Endothelial cell of umbilical vein (primary cell): ENCODE measurements at regions not wholly inside any gene's neighbourhood (a gene's known extent, or its start where the extent isn't known, plus 50 kb on each side); places are given as distances from the start of the nearest gene placed in this dataset.

Experiments
- BruUV-seq: library from RNA; stranded (reverse); fragments of 400-500 nt; replicated peaks from 2 replicates; lab custom pipeline; 2021; lab: Mats Ljungman, UMichigan
- CTCF ChIA-PET: fragments of 300-600, 350-600 bp; sonication (Branson Sonifier 250); formaldehyde crosslinking; loops from one replicate; lab custom pipeline; 2021; ENCODE audit warnings: antibody characterized with exemption, inconsistent platforms; lab: Charles Lee
- POLR2A ChIA-PET: fragments of 300-600, 350-600 bp; sonication (Branson Sonifier 250); formaldehyde crosslinking; loops from one replicate; lab custom pipeline; 2021; ENCODE audit warnings: antibody characterized with exemption, inconsistent platforms; lab: Charles Lee
- DNase-seq: peaks from one replicate; pipeline ENCODE4 v3.0.0-alpha.2; 2011; ENCODE audit warnings: low read depth, low spot score
- FAIRE-seq: peaks from 2 replicates; lab custom pipeline; 2011; peaks lifted over from hg19 to GRCh38; lab: Jason Lieb, UNC
- H2AFZ ChIP-seq: 2 replicates; pipeline ENCODE4 v1.6.0; 2012; ENCODE audit warnings: low read depth, low read length, control low read depth, inconsistent platforms
- H3K27ac ChIP-seq: 2 replicates; pipeline ENCODE4 v1.5.1; 2011; ENCODE audit warnings: low read depth, mild to moderate bottlenecking, control low read depth, low read length, moderate library complexity; ENCODE audit not compliant: insufficient read depth
- H3K27me3 ChIP-seq, 2 experiments: 2 replicates each; pipeline versions ENCODE4 v1.6.0 to v1.6.1; 2011; ENCODE audit warnings: low read length in 2 of 2, mixed read lengths in 1 of 2; ENCODE audit not compliant: control insufficient read depth in 2 of 2, insufficient read depth in 2 of 2
- H3K36me3 ChIP-seq, 2 experiments: 2 replicates in 1 of 2; 3 replicates in 1 of 2; pipeline ENCODE4 v1.5.1; 2011; ENCODE audit warnings: low read length in 2 of 2, mild to moderate bottlenecking in 1 of 2, moderate library complexity in 1 of 2; ENCODE audit not compliant: control insufficient read depth in 2 of 2, insufficient read depth in 2 of 2; ENCODE audit errors: extremely low read depth in 1 of 2
- H3K4me1 ChIP-seq: 3 replicates; pipeline ENCODE4 v1.5.1; 2011; ENCODE audit warnings: mild to moderate bottlenecking, low read length; ENCODE audit not compliant: control insufficient read depth, insufficient read depth; ENCODE audit errors: extremely low read depth
- H3K4me2 ChIP-seq: 2 replicates; pipeline ENCODE4 v1.6.1; 2011; ENCODE audit warnings: low read length, control low read depth, mixed read lengths; ENCODE audit not compliant: insufficient read depth
- H3K4me3 ChIP-seq, 3 experiments: fragments of 200-600 bp in 1 of 3; sonication (generic), shearing (Covaris generic) in 1 of 3; replicated peaks in 1 of 3; 2 replicates each; pipeline ENCODE4 v1.5.1; 2011 to 2016; ENCODE audit warnings: control low read depth in 3 of 3, low read length in 3 of 3, mild to moderate bottlenecking in 2 of 3, inconsistent platforms in 1 of 3, low read depth in 1 of 3, moderate library complexity in 1 of 3; ENCODE audit not compliant: insufficient read depth in 1 of 3
- H3K79me2 ChIP-seq: 2 replicates; pipeline ENCODE4 v1.6.0; 2012; ENCODE audit warnings: low read length, inconsistent platforms; ENCODE audit not compliant: control insufficient read depth, insufficient read depth
- H3K9ac ChIP-seq: replicated peaks from 2 replicates; pipeline ENCODE3; 2011; ENCODE audit warnings: low read length, control low read depth; ENCODE audit not compliant: insufficient read depth; ENCODE audit errors: extremely low read depth
- H3K9me1 ChIP-seq: replicated peaks from 3 replicates; pipeline ENCODE4 v1.6.0; 2011; ENCODE audit warnings: mild to moderate bottlenecking, low read length; ENCODE audit not compliant: control insufficient read depth, insufficient read depth; ENCODE audit errors: extremely low read depth
- H3K9me3 ChIP-seq: replicated peaks from 2 replicates; pipeline ENCODE4 v1.5.1; 2012; ENCODE audit warnings: low read length, inconsistent platforms; ENCODE audit not compliant: control insufficient read depth, insufficient read depth
- H4K20me1 ChIP-seq: replicated peaks from 2 replicates; pipeline ENCODE3; 2011; ENCODE audit warnings: mild to moderate bottlenecking, low read length; ENCODE audit not compliant: control insufficient read depth, insufficient read depth; ENCODE audit errors: extremely low read depth
- CTCF ChIP-seq, 2 donors: IDR thresholded peaks; 1 replicate in 1 of 2; 2 replicates in 1 of 2; pipeline ENCODE4 v1.5.1; 2011; ENCODE audit warnings: low read length in 2 of 2, mild to moderate bottlenecking in 2 of 2, moderate library complexity in 2 of 2, control low read depth in 1 of 2, inconsistent platforms in 1 of 2, low read depth in 1 of 2; ENCODE audit not compliant: insufficient read depth in 1 of 2; ENCODE audit errors: extremely low read depth in 1 of 2
- EZH2 ChIP-seq: IDR thresholded peaks from 2 replicates; pipeline ENCODE4 v1.6.1; 2012; ENCODE audit warnings: borderline replicate concordance, low read depth, mild to moderate bottlenecking, moderate library complexity, low read length, inconsistent platforms; ENCODE audit not compliant: severe bottlenecking
- FOS ChIP-seq: IDR thresholded peaks from 2 replicates; pipeline ENCODE4 v1.6.1; 2011; ENCODE audit warnings: mild to moderate bottlenecking, low read length, moderate library complexity, borderline replicate concordance; ENCODE audit not compliant: insufficient read depth
- GATA2 ChIP-seq: IDR thresholded peaks from 2 replicates; pipeline ENCODE4 v1.7.0; 2011; ENCODE audit warnings: low read depth, mild to moderate bottlenecking, moderate library complexity, mixed read lengths, low read length; ENCODE audit not compliant: insufficient read length, insufficient read depth
- JUN ChIP-seq: IDR thresholded peaks from 2 replicates; pipeline ENCODE4 v1.6.1; 2011; ENCODE audit warnings: borderline replicate concordance, low read depth; ENCODE audit not compliant: insufficient read length, insufficient read depth
- MAX ChIP-seq: IDR thresholded peaks from 2 replicates; pipeline ENCODE4 v1.6.1; 2011; ENCODE audit not compliant: insufficient read depth, insufficient read length
- MYC ChIP-seq: IDR thresholded peaks from one replicate; pipeline ENCODE4 v1.6.1; 2011; ENCODE audit warnings: mild to moderate bottlenecking, low read depth, low read length
- POLR2A ChIP-seq: IDR thresholded peaks from 2 replicates; pipeline ENCODE4 v1.6.1; 2012; ENCODE audit warnings: low read depth, mild to moderate bottlenecking, control low read depth, low read length
- POLR2AphosphoS5 ChIP-seq: IDR thresholded peaks from 2 replicates; pipeline ENCODE4 v1.6.1; 2012; ENCODE audit warnings: low read depth, mild to moderate bottlenecking, control low read depth, low read length, moderate library complexity; ENCODE audit not compliant: insufficient read depth
- dilution Hi-C: fragments of 300-500 bp; cut with MboI; formaldehyde crosslinking; loops from one replicate; pipeline ENCODE4 v1.15.0; 2019; ENCODE audit warnings: low sequenced_read_pairs; ENCODE audit not compliant: extremely low pct_ligation_motif_present
- intact Hi-C: fragments of 100-400 bp; cut with micrococcal nuclease; formaldehyde crosslinking; loops from one replicate; pipeline ENCODE4 v1.10.0; 2022

GRCh38 chr5:10151656-10152055, 98.0 kb downstream of the ATPSCKMT start:
- dilution Hi-C loops (no loop called here), intact Hi-C loops (no loop called here)
- H2AFZ ChIP-seq: no peak overlapping the region
- FAIRE-seq (no peak), DNase-seq (no peak)
- H3K36me3 ChIP-seq: no peaks in the 10 kb centered on the region
- no peaks in the 10 kb centered on the region for H3K4me1 ChIP-seq
- no peak overlapping the region for H3K4me2 ChIP-seq
- TF ChIP-seq JUN: peak; percentile 9
- TF ChIP-seq MAX: no peak
- no peaks in the 10 kb centered on the region for H3K79me2 ChIP-seq
- no peak overlapping the region for H3K9ac ChIP-seq
- no peak overlapping the region for H3K4me3 ChIP-seq
- ChIA-PET CTCF (no interaction called here), POLR2A (no interaction called here)
- H3K27me3 ChIP-seq: no peaks in the 10 kb centered on the region
- H4K20me1 ChIP-seq: no peaks in the 10 kb centered on the region
- H3K9me3 ChIP-seq: no peaks in the 10 kb centered on the region
- no TSS peak for BruUV-seq
- H3K27ac ChIP-seq: no peak overlapping the region
- no peaks in the 10 kb centered on the region for H3K9me1 ChIP-seq

- Histone ChIP-seq H3K4me1 (no peaks in the 10 kb centered on the region), H3K4me3 (no peak overlapping the region), H4K20me1 (no peaks in the 10 kb centered on the region), H3K4me2 (no peak overlapping the region), H3K27ac (no peak overlapping the region), H3K27me3 (no peaks in the 10 kb centered on the region), H3K9me1 (no peaks in the 10 kb centered on the region), H3K9me3 (no peaks in the 10 kb centered on the region), H2AFZ (no peak overlapping the region), H3K36me3 (no peaks in the 10 kb centered on the region), H3K9ac (no peak overlapping the region), H3K79me2 (no peaks in the 10 kb centered on the region)
- DNase-seq (no peak), FAIRE-seq (no peak)
- BruUV-seq: no TSS peak
- intact Hi-C loops (no loop called here), dilution Hi-C loops (no loop called here)
- POLR2A ChIA-PET: no interaction called here
- CTCF ChIA-PET: no interaction called here
- TF ChIP-seq POLR2AphosphoS5: no peak
- no peak for TF ChIP-seq CTCF (IDR thresholded peaks at IDR 0.05; ENCODE audit: extremely low read depth in 1 of 2, insufficient read depth in 1 of 2, low read depth in 1 of 2, low read length in 2 of 2)
- TF ChIP-seq GATA2: no peak
- TF ChIP-seq POLR2A: no peak
- TF ChIP-seq EZH2: no peak
- no peak for TF ChIP-seq FOS
- TF ChIP-seq MAX: no peak
- no peak for TF ChIP-seq JUN
- TF ChIP-seq MYC: no peak
Measured at GRCh38 chr5:10149911-10150310, 99.8 kb downstream of the ATPSCKMT start.
